Motor neuron (in vitro differentiated cells): ENCODE measurements at regions not wholly inside any gene's neighbourhood (a gene's known extent, or its start where the extent isn't known, plus 50 kb on each side); places are given as distances from the start of the nearest gene placed in this dataset.

Source experiments
- ATAC-seq, 8 experiments: fragments of 200-7000 bp; cut with Tn5 transposase; replicated peaks in 6 of 8; 2 replicates each; pipeline ENCODE4 v1.8.0; 2021; ENCODE audit warnings: mild to moderate bottlenecking in 8 of 8, moderate library complexity in 8 of 8
- H3K27ac ChIP-seq, 2 donors: fragments of 250-450 bp; sonication (Bioruptor Pico); 2 replicates each; pipeline ENCODE4 v1.9.0; 2021; ENCODE audit warnings: antibody characterized with exemption in 2 of 2, mild to moderate bottlenecking in 2 of 2, moderate library complexity in 1 of 2
- H3K4me1 ChIP-seq, 2 donors: fragments of 250-450 bp; sonication (Bioruptor Pico); replicated peaks in 1 of 2; 2 replicates each; pipeline ENCODE4 v1.6.1; 2021; ENCODE audit warnings: antibody characterized with exemption in 2 of 2, mild to moderate bottlenecking in 2 of 2, moderate library complexity in 1 of 2
- H3K4me3 ChIP-seq, 5 donors: fragments of 250-450 bp; sonication (Bioruptor Pico); 2 replicates each; pipeline ENCODE4 v1.9.0; 2021; ENCODE audit warnings: antibody characterized with exemption in 5 of 5, mild to moderate bottlenecking in 5 of 5, moderate library complexity in 4 of 5
- WGBS, 10 experiments: fragments of 450-650 bp; shearing (Covaris generic); methylation state at CpG; one replicate each; pipeline ENCODE4 v1.0.0; 2022; 5-methylcytosine and 5-hydroxymethylcytosine counted together
- in situ Hi-C, 9 experiments: fragments of 400-800 bp; cut with MboI; loops; one replicate each; pipeline ENCODE4 v1.15.0; 2021; ENCODE audit warnings: low sequenced_read_pairs in 9 of 9, low pct_unique_long_range_greater_than_20kb in 2 of 9; ENCODE audit not compliant: unreplicated experiment in 9 of 9

DNA sequence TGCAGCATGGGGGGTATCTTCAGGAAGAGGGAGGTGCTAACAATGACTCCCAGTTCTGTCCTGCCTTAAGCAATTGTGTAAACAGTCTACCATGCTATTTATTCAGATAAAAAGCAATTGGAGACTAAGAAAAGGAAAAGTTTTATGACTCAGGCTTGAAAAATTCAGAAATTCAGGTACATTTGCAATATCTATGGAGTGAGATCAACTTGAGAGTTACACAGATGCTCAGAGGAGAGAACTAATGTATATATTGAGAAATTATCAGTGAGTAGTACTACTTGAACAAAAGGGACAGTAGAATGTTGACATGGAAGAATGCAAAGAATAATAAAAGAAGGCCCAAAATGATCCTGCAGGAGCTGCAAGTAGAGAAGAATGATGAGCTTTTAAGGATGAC is 277.6 kb upstream of the DACH1 start:
- ATAC-seq = no peak
- Histone ChIP-seq H3K27ac (no peak overlapping the region), H3K4me1 (peaks cover 0 to 7% of the 10 kb centered on the region in 2 donors), H3K4me3 (no peak overlapping the region)
- in situ Hi-C loops = no loop called here

DNA sequence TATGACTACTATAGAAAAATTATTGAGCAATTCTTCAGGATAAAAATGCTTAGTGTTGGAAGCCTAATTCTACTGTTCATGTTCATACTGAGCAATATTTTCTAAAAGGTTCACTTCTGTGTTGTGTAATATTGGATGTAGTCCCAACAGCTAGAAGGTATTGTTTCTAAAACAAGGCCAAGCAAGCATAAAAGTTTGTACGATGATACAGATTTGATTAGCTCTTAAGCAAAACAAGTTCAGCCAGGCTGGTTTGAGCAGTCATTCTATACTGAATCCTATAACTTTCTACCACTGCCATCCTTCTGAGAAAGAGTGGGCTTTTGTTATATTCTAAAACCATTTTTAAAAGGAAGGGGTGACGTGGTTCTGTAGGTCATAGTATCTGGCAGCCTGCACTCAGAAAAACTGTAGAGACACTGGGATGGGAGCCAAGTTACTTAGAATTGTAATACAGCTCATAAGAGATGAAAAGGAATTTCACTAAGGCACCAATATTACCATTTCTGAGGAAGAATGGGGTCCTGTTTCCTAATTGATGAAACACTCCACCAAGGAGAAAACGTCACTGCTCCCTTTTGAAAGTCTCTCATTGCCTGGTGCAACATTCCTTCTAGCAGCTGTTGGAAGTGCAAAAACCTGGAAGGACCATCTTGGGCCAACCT is 275.0 kb upstream of the DACH1 start:
- H3K27ac ChIP-seq = no peak overlapping the region
- 3 to 100% (median 66%) methylated on average over 1 to 3 of the region's 3 CpGs; no CpG with 5 or more reads in 1 of the 10 experiments for WGBS, 10 experiments
- peak in 5 of 8 experiments; percentile 26 to 84 (median 59) for ATAC-seq
- H3K4me1 ChIP-seq = peaks cover 0 to 7% of the 10 kb centered on the region in 2 donors
- H3K4me3 ChIP-seq = no peak overlapping the region
- in situ Hi-C loops = no loop called here

DNA sequence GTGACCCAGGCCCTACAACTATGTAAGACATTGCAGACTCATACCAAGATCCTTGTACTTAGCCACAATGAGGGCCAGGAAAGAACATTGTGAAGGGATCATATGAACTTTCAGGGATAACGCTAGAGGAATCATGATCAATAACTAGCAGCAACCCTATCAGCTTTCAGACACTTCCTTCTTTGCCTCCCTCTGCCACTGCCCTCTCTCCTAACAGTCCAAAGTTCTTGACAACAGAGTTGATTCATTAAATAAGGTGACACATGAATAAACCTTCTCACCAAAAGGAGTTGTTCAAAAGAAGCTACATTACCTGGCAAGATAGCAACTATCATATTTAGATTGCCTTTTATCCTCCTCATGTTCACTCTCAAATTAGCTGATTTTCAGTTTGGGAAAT is 272.2 kb upstream of the DACH1 start:
- in situ Hi-C loops = no loop called here
- ATAC-seq = no peak
- Histone ChIP-seq H3K4me3 (no peak overlapping the region), H3K4me1 (peaks cover 0 to 7% of the 10 kb centered on the region in 2 donors), H3K27ac (no peak overlapping the region)
- WGBS, 10 experiments = 0 to 67% (median 8%) methylated on average over 1 of the region's 1 CpG; no CpG with 5 or more reads in 5 of the 10 experiments

DNA sequence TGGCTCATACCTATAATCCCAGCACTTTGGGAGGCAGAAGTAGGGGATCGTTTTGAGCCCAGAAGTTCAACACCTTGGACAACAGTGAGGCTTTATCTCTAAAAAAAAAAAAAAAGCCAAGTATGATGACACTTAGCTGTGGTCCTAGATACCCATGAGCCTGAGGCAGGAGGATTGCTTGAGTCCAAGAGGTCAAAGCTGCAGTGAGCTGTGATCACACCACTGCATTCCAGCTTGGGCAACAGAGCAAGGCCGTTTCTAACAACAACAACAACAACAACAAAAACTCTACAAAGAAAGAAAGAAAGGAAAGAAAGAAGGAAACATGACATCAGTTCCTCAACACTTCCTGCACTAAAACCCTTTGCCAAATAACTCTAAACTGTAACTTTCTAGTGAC is 265.1 kb upstream of the DACH1 start:
- in situ Hi-C loops = no loop called here
- 0 to 83% (median 47%) methylated on average over 1 to 2 of the region's 2 CpGs; no CpG with 5 or more reads in 4 of the 10 experiments for WGBS, 10 experiments

DNA sequence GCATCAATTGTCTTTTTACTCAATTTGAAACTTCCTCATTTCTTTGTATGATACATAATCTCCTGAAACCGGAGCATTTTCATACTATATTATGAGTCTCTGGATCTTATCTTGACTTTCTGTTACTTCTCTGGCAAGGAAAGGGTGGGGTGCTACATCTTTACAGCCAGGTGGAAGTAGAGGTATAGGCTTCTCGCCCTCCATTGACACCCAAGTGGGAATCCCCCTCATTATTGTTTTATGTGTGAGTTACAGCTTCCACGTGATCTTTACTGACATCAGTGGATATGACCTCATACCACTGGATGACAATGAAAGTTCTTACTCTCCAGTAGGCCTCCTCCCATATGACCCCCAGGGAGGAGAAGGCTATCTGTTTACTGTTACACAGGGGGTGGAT is 262.1 kb upstream of the DACH1 start:
- in situ Hi-C loops = no loop called here
- no peak for ATAC-seq
- Histone ChIP-seq H3K27ac (no peak overlapping the region), H3K4me3 (no peak overlapping the region), H3K4me1 (no peaks in the 10 kb centered on the region)
- WGBS, 10 experiments = 0 to 100% (median 66%) methylated on average over 1 to 3 of the region's 3 CpGs; no CpG with 5 or more reads in 1 of the 10 experiments

More for the DNA sequence above, 265.1 kb upstream of the DACH1 start:
- no peaks in the 10 kb centered on the region for H3K4me1 ChIP-seq
- no peak overlapping the region for H3K4me3 ChIP-seq
- no peak for ATAC-seq
- H3K27ac ChIP-seq = no peak overlapping the region

DNA sequence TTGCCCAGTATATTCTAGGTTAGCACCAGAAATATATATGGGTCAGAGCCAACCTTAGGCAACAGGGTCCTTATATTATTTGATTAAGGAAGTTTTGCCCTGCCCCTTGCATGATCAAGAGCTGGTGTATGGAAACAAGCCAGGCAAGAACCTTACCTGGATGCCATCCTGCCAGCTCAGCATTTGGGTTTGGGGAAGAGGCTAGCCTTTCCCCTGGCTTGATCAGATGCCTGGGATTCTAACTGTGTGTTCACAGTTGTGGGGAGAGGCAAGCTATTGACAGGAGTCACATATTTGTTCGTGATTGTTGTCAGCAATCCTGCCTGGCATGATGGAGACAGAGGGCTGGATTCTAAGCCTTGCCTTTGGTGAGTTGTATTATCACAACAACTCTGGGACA is 260.0 kb upstream of the DACH1 start:
- no peak overlapping the region for H3K27ac ChIP-seq
- WGBS, 10 experiments = 80 to 86% methylated on average over 1 of the region's 1 CpG; no CpG with 5 or more reads in 8 of the 10 experiments
- in situ Hi-C loops = no loop called here
- no peaks in the 10 kb centered on the region for H3K4me1 ChIP-seq
- H3K4me3 ChIP-seq = no peak overlapping the region
- no peak for ATAC-seq

DNA sequence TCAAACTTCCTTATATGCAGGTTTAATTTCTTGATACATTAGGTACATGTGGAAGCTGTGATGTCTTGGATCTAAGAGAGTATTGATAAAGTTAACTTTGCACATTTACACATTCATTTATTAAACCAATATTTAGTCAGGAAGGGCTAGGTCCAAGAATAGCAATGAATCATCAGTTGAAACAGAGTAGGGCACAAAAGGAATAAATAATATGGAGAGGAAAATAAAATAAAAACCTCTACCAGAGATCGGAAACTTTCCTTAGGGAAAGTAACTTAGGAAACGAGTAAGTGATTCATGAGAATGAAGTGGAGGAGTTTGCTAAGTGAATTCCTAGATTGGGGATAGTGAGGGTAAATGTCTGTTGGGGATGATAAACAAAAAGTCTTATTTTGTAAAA is 259.4 kb upstream of the DACH1 start:
- H3K4me1 ChIP-seq = peaks cover 0 to 3% of the 10 kb centered on the region in 2 donors
- H3K4me3 ChIP-seq = no peak overlapping the region
- in situ Hi-C loops = no loop called here
- H3K27ac ChIP-seq = no peak overlapping the region
- WGBS, 10 experiments = 18 to 100% (median 74%) methylated on average over 1 to 2 of the region's 2 CpGs
- no peak for ATAC-seq

DNA sequence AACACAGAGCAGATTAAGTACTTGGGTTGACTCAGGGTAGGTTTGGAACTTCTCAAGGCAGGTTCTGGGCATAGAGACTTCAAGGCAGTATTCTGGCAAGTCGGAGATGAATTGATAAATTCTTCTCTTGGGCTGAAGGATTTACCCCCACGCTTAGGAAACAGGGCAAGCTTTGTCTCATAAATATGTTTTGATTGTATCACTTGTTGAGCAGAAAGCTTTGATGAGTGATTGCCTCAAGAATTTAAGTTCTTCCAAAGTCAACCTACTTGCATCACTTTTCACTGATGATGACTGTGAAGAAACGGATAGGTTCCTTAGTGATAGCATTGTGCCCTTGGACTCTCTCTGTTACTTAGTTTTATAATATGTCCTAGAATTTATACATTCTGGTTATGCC is 258.6 kb upstream of the DACH1 start:
- WGBS, 10 experiments = 0 to 91% (median 80%) methylated on average over 1 to 3 of the region's 3 CpGs; no CpG with 5 or more reads in 1 of the 10 experiments
- ATAC-seq = no peak
- no peak overlapping the region for H3K27ac ChIP-seq
- H3K4me3 ChIP-seq = no peak overlapping the region
- peaks cover 0 to 11% of the 10 kb centered on the region in 2 donors for H3K4me1 ChIP-seq
- in situ Hi-C loops = no loop called here

DNA sequence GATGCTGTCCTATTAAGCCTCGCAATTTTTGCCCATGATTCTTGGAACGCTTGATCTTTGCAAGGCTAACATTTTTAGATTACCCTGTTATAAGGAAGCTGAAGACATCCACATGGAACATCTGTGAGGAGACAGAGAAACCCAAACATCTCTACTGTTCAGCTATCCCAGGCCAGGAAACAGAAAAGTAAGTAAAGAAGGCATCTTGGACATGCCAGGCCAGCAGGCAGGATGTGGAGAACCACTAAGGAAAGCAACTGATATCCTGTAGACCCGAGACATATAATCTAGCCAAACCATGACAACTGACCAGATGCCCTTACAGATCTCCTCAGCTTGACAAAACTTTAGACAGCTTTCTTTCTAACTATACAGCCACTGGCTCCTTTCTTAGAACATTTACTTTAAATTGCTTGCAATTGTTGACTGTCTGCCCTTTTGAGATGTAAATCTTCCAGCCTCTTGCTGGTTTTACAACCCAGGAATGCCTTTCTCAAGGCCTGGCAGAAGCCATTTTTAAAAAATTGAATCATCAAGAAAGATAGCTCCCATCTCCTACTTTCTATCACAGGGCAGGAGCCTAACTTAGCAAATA is 255.8 kb upstream of the DACH1 start:
- no peak overlapping the region for H3K4me3 ChIP-seq
- no peak for ATAC-seq
- in situ Hi-C loops = no loop called here
- peaks cover 0 to 21% of the 10 kb centered on the region in 2 donors for H3K4me1 ChIP-seq
- 5 to 89% (median 51%) methylated on average over 1 to 3 of the region's 3 CpGs; no CpG with 5 or more reads in 2 of the 10 experiments for WGBS, 10 experiments
- no peak overlapping the region for H3K27ac ChIP-seq

DNA sequence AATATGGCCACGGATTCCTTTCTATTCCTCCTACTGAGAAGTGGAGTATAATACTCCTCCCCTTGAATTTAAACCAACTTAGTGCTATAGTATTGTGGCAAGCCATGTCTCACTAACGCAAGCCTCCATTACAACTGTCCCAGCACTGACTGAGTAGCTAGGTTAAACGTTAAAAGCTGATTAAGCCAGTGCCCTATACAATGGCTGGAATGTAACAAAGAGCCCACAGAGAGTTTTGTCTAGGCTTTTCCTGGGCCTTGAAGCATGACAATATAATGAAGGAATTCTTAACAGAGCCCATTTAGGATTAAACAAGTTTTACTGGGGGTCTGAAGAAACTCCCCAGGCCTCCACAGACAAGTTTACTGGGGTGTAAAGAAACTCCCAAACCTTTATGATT is 254.5 kb upstream of the DACH1 start:
- ATAC-seq = no peak
- no peak overlapping the region for H3K27ac ChIP-seq

DNA sequence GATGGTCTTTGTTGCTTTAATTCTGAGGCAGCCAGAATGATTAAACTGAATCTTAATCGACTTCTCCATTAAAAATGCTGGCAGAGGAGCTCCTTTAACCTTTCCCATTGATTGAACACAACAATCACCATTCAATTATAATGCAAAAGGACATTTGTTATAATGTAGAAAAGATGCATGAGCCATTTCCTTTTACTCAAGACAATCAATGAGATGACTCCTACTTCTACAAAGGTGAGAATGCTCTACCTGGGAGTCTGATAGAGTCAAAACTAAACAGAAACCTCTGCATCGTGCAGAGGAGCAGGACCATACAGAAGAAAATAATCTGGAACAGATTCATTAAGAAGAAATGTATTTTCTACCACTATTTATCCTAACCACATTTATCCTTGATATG is 253.6 kb upstream of the DACH1 start:
- in situ Hi-C loops = no loop called here
- H3K4me1 ChIP-seq = peaks cover 0 to 21% of the 10 kb centered on the region in 2 donors
- H3K4me3 ChIP-seq = no peak overlapping the region
- no peak overlapping the region for H3K27ac ChIP-seq
- WGBS, 10 experiments = 0 to 56% (median 26%) methylated on average over 1 to 2 of the region's 2 CpGs; no CpG with 5 or more reads in 2 of the 10 experiments
- ATAC-seq = peak in 4 of 8 experiments; percentile 7 to 74 (median 39)

More for the DNA sequence above, 254.5 kb upstream of the DACH1 start:
- in situ Hi-C loops = no loop called here
- Histone ChIP-seq H3K4me1 (peaks cover 0 to 21% of the 10 kb centered on the region in 2 donors), H3K4me3 (no peak overlapping the region)
- 0 to 80% (median 55%) methylated on average over 1 to 3 of the region's 3 CpGs; no CpG with 5 or more reads in 1 of the 10 experiments for WGBS, 10 experiments

DNA sequence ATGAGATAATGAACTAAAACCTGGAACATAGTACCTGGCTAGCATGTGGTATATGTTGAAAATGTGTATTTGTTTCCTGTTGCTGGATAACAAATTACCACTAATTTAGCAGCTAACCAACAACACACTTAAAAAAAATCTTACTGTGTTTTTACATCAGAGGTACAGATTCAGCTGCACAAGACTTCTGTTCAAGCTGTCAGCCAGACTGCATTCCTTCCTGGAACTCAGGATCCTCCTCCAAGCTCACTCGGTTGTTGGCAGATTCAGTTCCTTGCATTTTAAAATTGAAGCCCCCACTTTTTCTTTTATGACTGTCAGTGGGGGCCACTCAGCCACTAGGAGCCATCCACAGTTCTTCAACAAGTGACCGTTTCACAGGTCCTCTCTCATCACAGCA is 246.9 kb upstream of the DACH1 start:
- WGBS, 10 experiments = 0 to 100% (median 73%) methylated on average over 1 to 2 of the region's 2 CpGs; no CpG with 5 or more reads in 4 of the 10 experiments
- Histone ChIP-seq H3K27ac (no peak overlapping the region), H3K4me1 (no peaks in the 10 kb centered on the region), H3K4me3 (no peak overlapping the region)
- ATAC-seq = no peak
- in situ Hi-C loops = no loop called here

DNA sequence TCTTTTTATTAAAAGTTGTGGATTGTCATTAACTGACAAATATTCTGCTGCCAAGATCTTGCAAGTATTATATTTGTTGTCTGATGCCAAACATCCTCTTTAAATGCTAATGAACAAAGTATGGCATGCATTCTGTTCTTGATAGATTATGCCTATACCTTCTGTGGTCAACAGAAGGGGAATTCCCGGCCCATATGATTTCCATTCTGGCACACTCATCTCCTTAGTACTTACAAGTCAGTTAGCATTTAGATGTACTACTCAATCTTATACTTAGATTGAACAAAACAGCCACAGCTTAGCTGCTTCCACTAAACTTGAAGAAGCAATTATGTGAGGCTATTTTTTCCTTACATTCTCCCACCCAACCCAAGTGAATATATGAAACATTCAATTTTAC is 246.1 kb upstream of the DACH1 start:
- Histone ChIP-seq H3K4me3 (no peak overlapping the region), H3K4me1 (no peaks in the 10 kb centered on the region), H3K27ac (no peak overlapping the region)
- in situ Hi-C loops = no loop called here
- 0 to 89% (median 33%) methylated on average over 1 of the region's 1 CpG; no CpG with 5 or more reads in 2 of the 10 experiments for WGBS, 10 experiments
- no peak for ATAC-seq

DNA sequence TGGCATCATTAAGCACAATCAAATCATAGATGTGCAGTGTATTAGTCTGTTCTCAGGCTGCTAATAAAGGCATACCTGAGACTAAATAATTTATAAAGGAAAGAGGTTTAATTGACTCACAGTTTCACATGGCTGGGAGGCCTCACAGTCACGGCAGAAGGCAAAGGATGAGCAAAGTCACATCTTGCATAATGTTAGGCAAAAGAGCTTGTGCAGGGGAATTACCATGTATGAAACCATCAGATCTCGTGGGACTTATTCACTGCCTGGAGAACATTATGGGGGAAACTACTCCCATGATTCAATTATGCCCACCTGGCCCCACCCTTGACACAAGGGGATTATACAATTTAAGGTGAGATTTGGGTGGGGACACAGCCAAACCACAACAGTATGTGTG is 245.2 kb upstream of the DACH1 start:
- 0 to 100% (median 80%) methylated on average over 1 to 2 of the region's 2 CpGs; no CpG with 5 or more reads in 1 of the 10 experiments for WGBS, 10 experiments

More for the DNA sequence above, 245.2 kb upstream of the DACH1 start:
- H3K4me3 ChIP-seq = no peak overlapping the region
- no peak for ATAC-seq
- in situ Hi-C loops = no loop called here
- H3K27ac ChIP-seq = no peak overlapping the region
- no peaks in the 10 kb centered on the region for H3K4me1 ChIP-seq
